Stimulated activated CD8-positive, alpha-beta memory T cell treated with anti-CD3 and anti-CD28 coated beads, Interleukin-4, amount 100 ng/mL, for 24 hours (primary cell): ENCODE measurements at regions not wholly inside any gene's neighbourhood (a gene's known extent, or its start where the extent isn't known, plus 50 kb on each side); places are given as distances from the start of the nearest gene placed in this dataset.

Source experiments
- DNase-seq: peaks from one replicate; pipeline ENCODE4 v3.0.0-alpha.2; 2020; ENCODE audit warnings: low read depth

DNA sequence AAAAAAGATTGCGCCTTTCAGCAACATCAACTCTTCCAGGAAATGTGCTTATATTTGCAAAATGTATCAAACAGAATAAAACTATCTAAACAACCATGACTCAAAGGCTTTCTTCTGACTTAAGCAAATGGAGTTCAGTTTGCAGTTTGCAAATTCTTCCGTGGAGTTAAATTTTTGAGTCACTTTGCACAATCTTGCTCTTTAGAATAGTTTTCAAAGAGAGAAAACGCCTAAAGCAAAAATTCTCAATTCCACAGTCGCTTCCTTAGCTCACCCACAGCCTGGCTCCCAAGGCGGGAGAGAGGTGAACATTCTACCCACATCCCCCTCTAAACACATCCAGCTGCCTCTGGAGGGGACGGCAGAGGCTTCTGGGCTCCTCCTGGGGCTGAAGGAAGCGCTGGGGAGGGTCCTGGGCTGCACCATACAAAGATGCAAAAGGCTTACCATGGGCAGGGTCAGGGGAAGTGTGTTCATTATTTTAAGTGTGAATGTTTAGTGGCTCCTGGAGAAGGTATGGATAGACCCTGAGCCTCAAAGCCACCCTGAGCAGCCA lies 1487.3 kb downstream of the TBC1D22A start:
- DNase-seq = no peak

DNA sequence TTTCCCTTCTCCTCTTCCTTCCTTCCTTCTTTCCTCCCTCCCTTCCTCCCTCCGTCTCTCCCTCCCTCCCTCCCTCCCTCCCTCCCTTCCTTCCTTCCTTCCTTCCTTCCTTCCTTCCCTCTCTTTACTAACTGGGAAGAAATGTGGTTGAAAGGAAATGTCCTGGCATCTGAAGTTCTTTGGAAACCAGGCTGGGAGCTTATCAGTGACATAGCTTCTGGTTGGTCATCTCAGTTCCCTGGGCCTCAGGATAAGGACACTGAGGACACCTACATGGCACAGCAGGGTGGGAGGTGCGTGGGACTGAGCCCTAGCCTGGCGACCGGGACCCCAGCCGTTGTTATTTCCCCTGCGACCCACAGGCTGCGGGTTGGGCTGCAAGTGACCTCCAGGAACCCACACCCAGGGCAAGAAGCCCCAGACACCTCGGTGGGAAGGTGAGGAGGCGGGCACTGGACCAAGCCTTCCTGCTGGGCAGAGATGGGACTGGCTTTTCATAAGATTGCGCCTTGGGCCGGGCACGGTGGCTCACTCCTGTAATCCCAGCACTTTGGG lies 1486.5 kb downstream of the TBC1D22A start:
- no peak for DNase-seq

DNA sequence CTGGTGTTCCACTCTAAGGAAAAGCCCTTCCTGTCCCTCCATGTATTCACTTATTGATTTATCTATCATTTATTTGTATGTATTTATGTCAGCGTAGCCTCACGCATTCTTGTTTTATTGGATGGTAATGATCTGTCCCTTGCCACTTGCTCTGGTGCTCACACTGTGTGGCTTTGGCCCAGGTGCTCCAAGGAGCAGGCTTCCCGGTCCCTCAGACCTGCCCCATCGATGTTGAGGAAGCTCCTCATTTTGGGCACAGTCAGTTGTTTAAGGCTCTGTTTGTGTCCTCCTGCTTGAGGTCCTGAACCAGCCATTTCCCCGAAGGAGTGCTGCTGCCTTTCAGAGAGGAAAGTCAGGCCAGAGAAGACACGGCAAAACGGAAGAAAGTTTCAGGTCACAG lies 1485.4 kb downstream of the TBC1D22A start:
- no peak for DNase-seq

DNA sequence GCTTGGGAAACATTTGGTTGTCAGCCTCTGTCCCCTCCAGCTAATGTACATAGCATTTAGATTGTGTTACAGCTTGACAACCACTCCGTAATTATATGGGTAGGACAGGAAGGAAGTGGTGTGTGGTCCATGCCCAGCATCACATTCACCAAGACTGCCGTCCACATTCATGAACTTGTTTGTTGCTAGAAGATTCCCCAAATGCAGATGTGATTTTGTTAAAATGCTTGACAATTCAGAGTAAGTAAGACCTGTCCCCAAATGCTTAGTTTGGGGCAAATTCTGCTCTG lies 1482.7 kb downstream of the TBC1D22A start:
- no peak for DNase-seq

DNA sequence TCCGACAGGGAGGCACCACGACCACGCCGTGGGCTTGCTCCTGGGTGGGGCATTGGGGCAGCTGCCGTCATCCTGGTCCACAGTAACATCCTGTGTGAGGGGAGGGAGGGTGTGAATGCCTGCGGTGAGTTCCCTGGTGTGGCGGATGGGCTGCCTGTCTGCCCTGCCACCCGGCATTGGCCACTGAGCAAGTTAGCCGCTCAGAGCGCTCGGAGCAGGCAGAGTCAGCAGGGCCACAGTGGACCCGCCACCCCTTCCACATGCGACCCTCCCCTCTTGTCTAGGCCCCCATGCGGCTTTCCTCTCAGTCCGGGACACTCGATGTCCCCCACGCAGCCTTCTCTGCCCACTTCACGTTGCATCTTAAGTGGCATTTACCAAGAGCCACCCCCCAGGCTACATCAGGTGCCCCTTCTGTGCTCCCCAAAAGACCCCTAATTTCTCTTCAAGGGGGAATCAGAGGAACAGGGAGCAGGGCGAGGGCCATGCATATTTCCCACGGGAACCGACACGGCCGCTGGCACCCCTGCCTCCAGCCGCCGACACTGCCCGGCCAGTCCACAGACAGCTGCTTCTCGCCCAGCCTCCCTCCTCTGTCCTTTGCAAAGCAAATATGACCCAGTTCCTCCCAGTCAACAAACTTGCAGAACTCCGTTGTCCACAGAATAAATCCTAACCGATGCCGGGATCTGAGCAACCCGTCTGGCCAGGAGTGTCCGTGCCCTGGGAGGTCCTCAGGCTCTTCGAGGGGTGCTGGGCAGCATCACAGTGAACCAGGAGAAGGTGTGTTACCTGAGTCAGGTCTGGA lies 1482.1 kb downstream of the TBC1D22A start:
- no peak for DNase-seq

DNA sequence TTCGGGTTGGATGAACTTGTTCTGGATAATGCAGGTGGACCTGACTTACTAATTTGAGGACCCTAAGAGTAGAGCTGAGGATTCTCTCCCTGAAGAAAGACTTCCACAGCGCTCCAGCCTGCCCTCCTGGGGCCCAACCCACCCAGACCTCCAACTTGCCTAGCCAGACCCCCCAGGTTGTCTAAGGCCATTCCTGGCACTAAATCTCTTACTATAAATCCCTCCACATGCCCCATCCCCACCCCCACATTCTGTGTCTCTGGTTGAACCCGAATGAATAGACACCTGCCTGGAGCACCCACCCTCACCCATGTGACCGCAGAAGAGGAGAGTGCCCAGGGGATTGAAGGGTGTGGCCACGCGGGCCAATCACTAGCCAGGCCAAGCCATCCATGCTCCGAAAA lies 1480.0 kb downstream of the TBC1D22A start:
- DNase-seq = no peak

DNA sequence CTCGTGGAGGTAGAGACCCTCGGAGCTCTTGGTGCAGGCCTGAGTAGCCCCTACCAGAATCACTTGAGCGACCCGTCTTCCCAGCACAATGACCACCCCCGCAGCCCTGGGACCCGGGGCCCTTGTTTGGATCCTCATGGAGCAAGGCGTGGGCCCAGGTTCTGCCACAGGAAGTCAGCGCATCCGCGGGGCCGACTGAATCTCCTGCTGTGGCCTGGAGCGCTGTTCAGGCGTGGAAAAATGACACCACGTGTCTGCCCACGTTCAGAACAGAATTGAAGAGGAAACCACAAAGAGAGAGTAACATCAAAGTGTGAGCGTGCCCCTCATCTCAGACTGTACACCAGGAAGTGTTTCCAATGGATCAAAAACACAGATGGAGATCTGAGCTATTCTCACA lies 1479.2 kb downstream of the TBC1D22A start:
- peak; percentile 4 for DNase-seq

DNA sequence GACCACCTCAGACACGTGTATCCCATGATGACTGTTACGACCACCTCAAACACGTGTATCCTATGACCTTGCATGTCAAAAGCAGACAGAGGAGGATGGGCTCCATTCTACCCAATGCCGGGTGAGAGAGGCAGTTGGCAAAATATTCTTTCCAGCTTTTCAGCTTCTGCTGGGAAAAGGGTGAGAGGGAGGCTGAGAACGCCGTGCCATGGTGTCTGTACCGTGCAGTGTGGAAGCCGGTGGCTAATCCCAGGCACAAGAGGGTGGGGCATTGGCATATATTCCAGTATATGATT lies 1478.4 kb downstream of the TBC1D22A start:
- DNase-seq = no peak

DNA sequence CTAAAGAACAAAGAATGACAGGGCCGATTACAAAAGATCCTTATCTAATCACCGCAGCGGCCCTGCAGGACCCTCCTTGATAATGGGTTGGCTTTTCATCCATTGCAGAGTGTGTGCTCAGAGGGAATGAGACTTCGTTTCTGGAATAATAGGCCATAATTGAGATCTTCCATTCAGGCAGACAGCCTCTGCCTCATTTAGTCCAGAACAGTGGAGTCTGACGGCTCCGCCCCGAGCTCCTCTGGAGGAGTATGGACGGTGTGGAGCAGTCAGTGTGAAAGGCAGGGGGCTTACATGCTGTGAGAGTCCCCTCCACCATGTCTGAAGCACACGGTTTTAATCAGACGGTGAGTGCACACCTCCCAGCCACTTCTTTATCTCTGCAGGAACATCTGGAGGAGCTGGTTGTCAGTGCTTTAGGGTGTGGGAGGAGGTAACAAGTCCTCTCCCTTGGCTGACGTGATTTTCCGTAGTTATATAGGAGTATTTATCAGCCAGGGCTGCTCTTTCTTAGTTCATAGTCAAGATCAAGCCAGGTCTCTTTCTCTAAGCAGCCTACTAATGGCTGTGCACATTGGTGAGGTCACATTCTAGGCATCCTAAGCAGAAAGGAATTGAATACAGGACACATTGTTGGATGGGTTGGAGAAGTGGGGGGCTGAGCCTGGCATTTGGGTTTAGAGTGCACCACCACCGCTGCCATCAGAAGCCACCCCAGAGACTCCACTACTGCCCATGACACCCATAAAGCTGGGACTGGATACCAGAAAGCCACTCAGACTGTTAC lies 1477.9 kb downstream of the TBC1D22A start:
- no peak for DNase-seq

DNA sequence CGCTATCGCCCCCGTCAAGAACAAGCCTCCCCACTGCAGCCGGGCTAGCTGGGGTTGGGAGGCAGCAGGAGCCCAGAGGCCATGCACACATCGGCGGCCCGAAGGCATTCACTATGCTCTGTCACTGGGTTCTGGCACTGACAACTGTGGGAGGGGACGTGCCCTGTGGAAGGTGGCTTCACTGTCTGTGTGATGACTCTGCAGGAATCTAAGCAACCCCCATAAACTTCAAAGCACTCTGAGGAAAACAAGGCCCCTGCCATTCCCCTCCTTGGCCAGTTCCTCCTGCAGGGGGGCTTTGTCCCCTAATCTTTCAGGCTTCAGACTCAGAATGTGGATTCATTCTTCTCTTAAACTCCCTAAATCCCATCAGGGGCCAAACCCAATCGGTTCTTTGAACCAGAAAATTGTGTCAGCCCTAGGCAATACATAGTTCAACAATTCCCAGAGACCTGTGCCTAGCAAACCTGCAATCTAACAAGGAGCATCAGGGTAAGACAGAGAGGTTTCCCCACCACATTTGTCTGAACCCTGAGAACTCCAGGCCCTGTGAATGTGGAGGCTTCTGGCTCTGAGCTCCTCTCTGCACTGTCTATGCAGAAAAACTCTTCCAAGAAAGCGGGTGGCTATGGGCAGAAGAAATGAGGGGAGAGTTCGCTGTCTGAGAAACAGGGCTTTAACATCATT lies 1477.2 kb downstream of the TBC1D22A start:
- DNase-seq = no peak

DNA sequence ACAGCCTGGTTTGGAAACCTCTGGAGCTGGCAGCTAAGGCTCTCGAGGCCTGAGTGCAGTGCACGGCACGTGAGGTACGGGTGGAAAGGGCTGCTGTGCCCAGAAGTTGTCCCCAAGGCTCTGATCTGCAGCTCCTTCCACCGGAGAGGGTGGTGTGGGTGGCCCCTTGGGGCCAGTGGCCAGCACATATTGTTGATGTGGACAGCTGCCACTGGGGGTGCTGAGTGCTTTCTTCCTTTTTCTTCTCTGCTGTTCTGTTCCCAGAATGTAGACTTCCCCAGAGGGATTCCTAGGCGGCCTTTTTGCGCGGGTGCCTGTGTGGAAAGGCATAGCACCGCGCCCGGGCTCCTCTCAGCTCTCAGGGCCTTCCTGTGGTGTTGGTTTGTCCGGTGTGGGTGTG lies 1476.5 kb downstream of the TBC1D22A start:
- DNase-seq = no peak

DNA sequence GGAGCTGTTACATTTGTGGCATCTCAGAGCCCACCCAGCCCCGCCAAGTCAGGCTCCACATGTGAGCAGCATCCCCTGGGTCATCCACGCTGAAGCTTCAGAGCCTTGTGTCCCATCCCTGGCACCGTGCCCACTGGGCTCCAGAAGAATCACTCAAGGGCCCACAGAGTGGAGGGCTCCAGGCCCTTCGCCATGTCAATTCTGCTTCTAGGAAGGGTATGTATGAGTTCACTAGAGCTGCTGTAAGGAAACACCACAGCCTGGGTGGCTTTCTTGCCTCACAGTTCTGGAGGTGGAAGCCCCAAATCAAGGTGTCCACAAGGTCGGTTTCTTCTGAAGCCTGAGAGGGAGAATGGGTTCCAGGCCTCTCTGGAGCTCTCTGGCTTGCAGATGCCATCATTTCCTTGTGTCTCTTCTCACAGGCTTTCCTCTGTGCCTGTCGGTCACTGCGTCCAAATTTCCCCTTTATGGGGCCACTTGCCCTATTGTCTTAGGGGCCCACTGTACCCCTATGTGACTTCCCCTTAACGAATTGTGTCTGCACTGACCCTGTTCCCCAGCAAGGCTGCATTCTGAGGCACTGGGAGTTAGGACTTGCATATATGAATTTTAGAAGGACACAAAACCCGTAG lies 1476.0 kb downstream of the TBC1D22A start:
- no peak for DNase-seq

DNA sequence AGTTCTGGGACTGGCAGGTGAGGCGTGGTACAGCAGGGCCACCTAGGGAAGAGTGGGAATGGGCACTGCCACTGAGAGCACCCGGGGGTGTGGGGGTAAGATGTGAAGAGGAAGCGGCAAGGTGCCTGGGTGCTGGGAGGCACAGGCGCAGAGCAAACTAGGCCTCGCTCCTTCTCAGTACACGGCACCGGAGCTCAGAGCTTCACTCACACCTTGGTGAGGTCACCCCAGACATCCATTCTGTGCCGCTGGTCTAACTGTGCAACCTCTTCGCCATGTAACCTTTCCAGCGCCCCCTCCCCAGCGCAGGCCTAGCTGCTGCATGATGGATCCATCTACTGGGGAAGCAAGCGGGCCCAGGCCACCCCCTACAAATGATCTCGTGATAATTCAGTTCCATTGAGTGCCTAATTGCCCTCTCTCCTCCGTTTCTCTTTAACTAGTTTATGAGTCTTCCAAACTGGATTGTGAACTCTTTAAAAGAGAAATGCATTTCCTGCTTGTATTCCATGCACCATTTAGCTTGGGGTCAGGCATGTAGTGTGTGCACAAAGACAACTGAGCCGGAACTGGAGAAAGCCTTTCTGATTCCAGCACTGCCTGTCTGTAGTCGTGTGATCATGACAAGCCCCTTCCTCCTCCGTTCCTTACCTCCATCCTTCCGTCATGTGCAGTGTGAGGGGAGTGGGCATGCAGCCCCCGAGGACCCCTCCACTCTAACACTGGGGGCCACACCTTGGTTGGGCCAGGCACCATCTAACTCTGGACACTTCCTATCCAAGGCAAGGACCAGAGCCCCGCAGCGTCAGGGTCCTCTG lies 1475.2 kb downstream of the TBC1D22A start:
- no peak for DNase-seq

DNA sequence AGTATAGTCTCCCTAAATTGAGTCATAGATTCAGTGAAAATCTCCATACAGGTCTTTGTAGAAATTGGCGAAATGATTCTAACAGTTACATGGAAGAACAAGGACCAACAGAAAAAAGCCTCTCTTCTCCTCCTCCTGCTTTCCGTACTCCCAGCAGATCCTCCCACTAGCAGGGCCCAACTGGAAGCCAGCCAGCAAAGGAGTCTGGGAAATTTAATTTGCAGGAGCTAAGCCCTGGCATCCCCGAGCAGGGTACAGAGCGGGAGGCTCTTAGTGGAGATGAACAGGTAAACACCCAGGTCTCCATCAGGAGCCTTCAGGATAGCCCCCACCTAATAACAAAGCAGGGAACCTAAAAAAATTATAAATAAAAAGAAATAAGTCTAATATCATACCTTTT lies 1473.8 kb downstream of the TBC1D22A start:
- no peak for DNase-seq

DNA sequence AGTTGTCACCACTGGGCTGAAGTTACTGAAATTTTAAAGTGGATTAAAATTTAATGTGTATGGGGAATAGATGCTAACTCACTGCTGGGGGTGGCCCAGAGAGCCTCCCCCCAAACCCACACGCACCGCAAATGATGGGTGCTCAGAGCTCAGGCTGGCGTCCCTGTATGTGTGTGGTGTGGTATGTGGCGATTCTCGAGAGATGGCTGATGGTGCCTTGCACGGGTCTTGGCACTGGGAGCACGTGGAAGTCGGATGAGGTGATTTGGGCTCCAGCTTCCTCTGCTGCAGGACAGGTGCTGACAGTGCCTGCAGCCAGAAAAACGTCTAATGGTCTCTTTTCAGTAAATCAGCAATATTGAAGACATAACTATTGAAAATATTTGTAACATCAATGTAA lies 1473.3 kb downstream of the TBC1D22A start:
- DNase-seq = no peak

DNA sequence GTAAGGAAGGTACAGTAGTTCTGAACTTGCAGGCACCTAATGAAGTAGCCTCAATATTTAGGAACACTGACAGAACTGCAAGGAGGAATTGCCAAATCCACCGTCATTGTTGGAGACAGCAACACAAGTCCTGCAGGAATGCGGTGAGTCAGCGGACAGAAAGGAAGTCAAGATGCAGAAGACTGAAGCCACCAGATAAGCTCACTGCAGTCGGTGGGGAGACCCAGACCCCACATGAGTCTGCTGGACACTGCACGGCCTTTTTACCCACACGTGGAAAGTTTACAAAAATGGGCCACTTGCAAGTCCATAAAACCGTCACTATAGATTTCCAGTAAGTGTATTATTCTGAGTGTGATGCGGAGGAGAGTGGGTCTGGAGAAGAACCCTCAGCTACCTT lies 1471.6 kb downstream of the TBC1D22A start:
- no peak for DNase-seq

DNA sequence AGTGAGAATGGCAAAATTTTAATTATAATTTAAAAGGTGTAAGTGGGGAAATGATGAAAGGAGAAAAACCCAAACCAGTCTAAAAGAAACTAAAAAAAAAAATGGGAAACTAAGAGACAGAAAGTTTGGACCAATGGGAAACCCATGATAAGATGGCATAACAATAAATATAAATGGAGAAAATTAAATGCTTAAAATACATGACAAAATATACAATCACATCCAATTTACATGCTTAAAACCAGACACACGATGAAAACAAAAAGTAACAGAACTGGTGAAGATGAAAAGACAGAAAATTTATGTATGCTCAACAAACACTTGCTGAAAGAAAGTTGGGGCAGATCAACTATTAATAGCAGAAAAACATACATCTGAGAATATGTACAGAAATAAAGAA lies 1471.1 kb downstream of the TBC1D22A start:
- DNase-seq = no peak

DNA sequence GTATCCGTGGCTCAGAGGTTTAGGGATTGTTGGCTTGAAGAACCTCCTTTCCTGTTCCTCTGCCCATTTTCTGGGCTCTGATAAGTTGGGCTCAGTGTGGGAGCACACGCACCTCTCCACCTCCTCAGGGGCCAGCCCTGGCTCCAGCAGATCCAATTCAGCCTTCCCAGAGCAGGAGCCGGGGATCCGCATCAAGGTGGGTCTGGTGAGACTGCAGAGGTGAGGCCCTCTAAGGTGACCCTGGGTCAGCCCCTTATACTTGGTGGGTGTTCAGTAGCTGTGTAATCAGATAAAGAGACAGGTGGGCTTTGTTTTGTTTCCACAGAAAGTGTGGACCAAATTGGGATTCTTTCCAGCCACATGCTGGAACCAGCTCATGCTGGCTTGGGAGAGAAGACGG lies 1466.0 kb downstream of the TBC1D22A start:
- no peak for DNase-seq

DNA sequence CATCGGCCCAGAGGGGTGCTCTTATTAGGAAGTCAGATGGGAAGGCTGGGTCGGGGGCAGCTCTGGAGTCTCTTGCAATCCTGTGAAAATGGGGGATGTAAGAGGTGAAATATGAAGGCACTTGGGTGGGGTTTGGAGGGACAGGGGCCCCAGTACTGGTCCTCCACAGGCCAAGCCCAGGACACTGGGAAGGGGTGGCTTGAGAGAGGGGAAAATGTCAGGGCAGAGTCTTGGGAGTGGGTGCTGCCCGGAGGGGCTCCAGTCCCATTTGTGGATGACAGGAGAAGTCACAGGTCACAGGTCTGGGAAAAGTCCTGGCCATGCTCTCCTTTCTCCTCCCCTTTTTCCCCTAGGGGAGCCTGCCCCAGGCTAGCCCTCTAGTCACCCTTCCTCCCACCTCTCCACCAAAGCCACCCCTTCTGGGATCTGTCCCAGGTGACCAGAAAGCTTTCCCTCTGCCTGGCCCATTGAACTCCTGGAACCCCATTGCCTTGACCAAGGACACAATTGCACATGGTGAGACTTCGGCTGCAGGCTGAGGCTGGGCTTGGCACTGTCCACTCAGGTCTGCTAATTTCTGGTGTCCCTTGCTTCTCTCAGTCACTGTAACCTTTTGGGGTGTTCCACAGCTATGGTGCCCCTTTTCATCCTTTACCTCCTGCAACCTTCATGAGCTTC lies 1465.0 kb downstream of the TBC1D22A start:
- no peak for DNase-seq

DNA sequence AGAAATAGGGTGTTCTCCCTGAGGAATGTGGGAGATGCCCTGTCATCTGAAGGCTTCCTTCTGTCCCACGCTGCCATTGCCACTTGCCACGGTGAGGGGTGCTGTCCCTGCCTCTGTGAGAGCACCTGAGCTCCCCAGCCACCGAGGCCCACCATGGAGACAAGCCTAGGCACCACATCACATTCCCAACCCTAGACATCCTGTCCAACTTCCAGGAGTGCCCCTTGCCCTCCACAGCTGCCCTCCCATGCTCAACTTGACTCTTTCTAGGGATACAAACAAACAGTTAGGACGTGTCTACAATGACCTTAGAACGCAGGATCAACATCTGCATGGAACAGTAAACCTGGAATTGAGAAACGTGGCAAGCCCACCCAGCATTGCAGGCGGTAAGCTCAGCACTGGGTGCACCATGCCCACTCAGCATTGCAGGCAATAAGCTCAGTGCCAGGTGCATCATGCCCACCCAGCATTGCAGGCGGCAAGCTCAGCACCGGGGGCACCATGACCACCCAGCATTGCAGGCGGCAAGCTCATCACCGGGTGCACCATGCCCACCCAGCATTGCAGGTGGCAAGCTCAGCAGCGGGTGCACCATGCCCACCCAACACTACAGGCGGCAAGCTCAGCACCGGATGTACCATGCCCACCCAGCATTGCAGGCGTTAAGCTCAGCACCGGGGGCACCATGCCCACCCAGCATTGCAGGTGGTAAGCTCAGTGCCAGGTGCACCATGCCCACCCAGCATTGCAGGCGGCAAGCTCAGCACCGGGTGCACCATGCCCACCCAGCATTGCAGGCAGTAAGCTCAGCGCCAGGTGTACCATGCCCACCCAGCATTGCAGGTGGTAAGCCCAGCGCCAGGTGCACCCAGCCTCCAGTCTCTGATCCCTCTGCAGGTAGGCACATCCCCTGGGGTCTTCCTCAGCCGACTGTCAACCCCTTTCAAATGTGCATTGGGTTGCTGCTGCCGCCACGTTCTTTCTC lies 1463.9 kb downstream of the TBC1D22A start:
- DNase-seq = no peak
